ENCODE measurements at regions not wholly inside any gene's neighbourhood (a gene's known extent, or its start where the extent isn't known, plus 50 kb on each side); places are given as distances from the start of the nearest gene placed in this dataset.

DNA sequence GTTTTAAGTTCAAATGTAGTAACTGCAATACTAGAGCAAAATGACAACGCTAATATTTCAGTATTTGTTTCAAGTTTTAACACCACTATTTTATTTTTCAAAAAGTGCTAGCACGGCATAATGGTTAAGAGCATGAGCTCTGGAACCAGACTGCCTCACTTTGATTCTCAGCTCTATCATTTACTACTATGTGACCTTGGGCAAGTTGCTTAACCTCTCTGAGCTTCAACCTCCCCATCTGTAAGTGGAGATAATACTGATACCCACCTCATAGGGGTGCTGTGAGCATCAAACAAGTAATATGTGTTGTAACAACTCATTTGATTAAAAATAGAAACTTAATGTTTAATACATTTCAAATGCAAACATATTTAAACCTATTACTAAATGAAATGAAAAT lies 115.4 kb upstream of the NPHP3 start:
- TF ChIP-seq EZH2 (IDR thresholded peaks at IDR 0.05; ENCODE audit: insufficient read depth, poor library complexity, severe bottlenecking) (no peak), EZH2phosphoT487 (IDR thresholded peaks at IDR 0.05; ENCODE audit: insufficient read depth, low read depth) (no peak)
